A549 (cell line): ENCODE measurements at regions not wholly inside any gene's neighbourhood (a gene's known extent, or its start where the extent isn't known, plus 50 kb on each side); places are given as distances from the start of the nearest gene placed in this dataset.

Source experiments
- ATAC-seq, 2 experiments: fragments of 200-7000 bp in 1 of 2; fragments of >200 bp in 1 of 2; cut with Nextera tagmentation in 1 of 2; cut with Tn5 transposase in 1 of 2; 3 replicates each; pipeline versions ENCODE4 v1.8.0 to v1.9.1; 2018 to 2020; ENCODE audit warnings: mild to moderate bottlenecking in 1 of 2, moderate library complexity in 1 of 2
- CTCF ChIA-PET: fragments of 300-600 bp; sonication (Branson Sonifier 250); formaldehyde crosslinking; extraction: SDS; loops from one replicate; lab custom pipeline; 2021; ENCODE audit warnings: antibody characterized with exemption, inconsistent platforms; lab: Yijun Ruan, JAX
- POLR2A ChIA-PET: fragments of 350-600 bp; formaldehyde crosslinking; extraction: SDS; loops from one replicate; lab custom pipeline; 2021; ENCODE audit warnings: antibody characterized with exemption, inconsistent platforms; lab: Yijun Ruan, JAX
- DNase-seq, 2 experiments: peaks; one replicate each; pipeline versions ENCODE4 v3.0.0 to v3.0.0-alpha.2; 2011 to 2016; ENCODE audit warnings: low read depth in 1 of 2, low spot score in 1 of 2
- FAIRE-seq: peaks from 2 replicates; lab custom pipeline; 2011; peaks lifted over from hg19 to GRCh38; lab: Jason Lieb, UNC
- H3K27ac ChIP-seq, 2 experiments: fragments of >200 bp; sonication (Bioruptor Twin); formaldehyde crosslinking; 3 replicates each; pipeline ENCODE4 v1.5.1; 2016 to 2017
- H3K4me1 ChIP-seq: fragments of >200 bp; sonication (Bioruptor Twin); formaldehyde crosslinking; 3 replicates; pipeline ENCODE4 v1.6.1; 2016
- H3K4me2 ChIP-seq: fragments of >200 bp; sonication (Bioruptor Twin); formaldehyde crosslinking; 3 replicates; pipeline ENCODE4 v1.6.1; 2016
- H3K4me3 ChIP-seq: fragments of >200 bp; sonication (Bioruptor Twin); formaldehyde crosslinking; 3 replicates; pipeline ENCODE4 v1.5.1; 2016
- H3K9me3 ChIP-seq: fragments of >200 bp; sonication (Bioruptor Twin); formaldehyde crosslinking; 3 replicates; pipeline ENCODE4 v1.6.1; 2016
- CHD2 ChIP-seq: fragments of 150-350 bp; IDR thresholded peaks from 2 replicates; pipeline ENCODE4 v1.6.1; 2014; ENCODE audit warnings: low read length; ENCODE audit not compliant: partially characterized antibody
- FOSL2 ChIP-seq, 2 experiments: fragments of 450-650 bp in 1 of 2; fragments of >200 bp in 1 of 2; sonication (Bioruptor Twin) in 1 of 2; formaldehyde crosslinking; IDR thresholded peaks; 2 replicates each; pipeline versions ENCODE4 v1.5.0 to v1.6.1; 2016 to 2020; ENCODE audit warnings: mild to moderate bottlenecking in 1 of 2, moderate library complexity in 1 of 2
- HEYL ChIP-seq: fragments of 250-450 bp; sonication (Bioruptor Pico); IDR thresholded peaks from 2 replicates; pipeline ENCODE4 v1.8.0; 2021; ENCODE audit warnings: mild to moderate bottlenecking, moderate library complexity
- HOXA7 ChIP-seq: fragments of 250-450 bp; sonication (Bioruptor Pico); IDR thresholded peaks from 2 replicates; pipeline ENCODE4 v1.5.0; 2020; ENCODE audit warnings: mild to moderate bottlenecking, moderate library complexity
- JUN ChIP-seq, 2 experiments: fragments of >200 bp; sonication (Bioruptor Twin); formaldehyde crosslinking; IDR thresholded peaks; 2 replicates in 1 of 2; 3 replicates in 1 of 2; pipeline ENCODE4 v1.6.1; 2016 to 2017
- MAFK ChIP-seq: fragments of 450-650 bp; IDR thresholded peaks from 2 replicates; pipeline ENCODE4 v1.6.1; 2014; ENCODE audit not compliant: partially characterized antibody
- PHF8 ChIP-seq: fragments of 200-600 bp; sonication (generic); IDR thresholded peaks from 2 replicates; pipeline ENCODE4 v1.6.1; 2016; ENCODE audit warnings: low read depth, mild to moderate bottlenecking, antibody characterized with exemption, moderate library complexity, borderline replicate concordance
- POLR2A ChIP-seq: IDR thresholded peaks from 2 replicates; pipeline ENCODE4 v1.6.1; 2012; ENCODE audit warnings: mild to moderate bottlenecking, low read length
- POLR2AphosphoS2 ChIP-seq: conservative IDR thresholded peaks from 2 replicates; pipeline ENCODE4 v1.6.1; 2012; ENCODE audit warnings: low read length, improper control_type of control experiment, inconsistent platforms
- RAD21 ChIP-seq, 2 experiments: fragments of >200 bp in 1 of 2; sonication (Bioruptor Twin) in 1 of 2; formaldehyde crosslinking in 1 of 2; IDR thresholded peaks in 1 of 2; conservative IDR thresholded peaks in 1 of 2; 2 replicates in 1 of 2; 3 replicates in 1 of 2; pipeline ENCODE4 v1.6.1; 2012 to 2018; ENCODE audit warnings: inconsistent platforms in 1 of 2
- RFX5 ChIP-seq: fragments of 450-650 bp; IDR thresholded peaks from 2 replicates; pipeline ENCODE4 v1.7.1; 2014; ENCODE audit warnings: antibody characterized with exemption, mild to moderate bottlenecking, moderate library complexity
- SMC3 ChIP-seq: fragments of >200 bp; sonication (Bioruptor Twin); formaldehyde crosslinking; IDR thresholded peaks from 3 replicates; pipeline ENCODE4 v1.6.1; 2018; ENCODE audit warnings: inconsistent platforms
- SREBF2 ChIP-seq: fragments of 450-650 bp; IDR thresholded peaks from 2 replicates; pipeline ENCODE4 v1.6.1; 2014; ENCODE audit warnings: mild to moderate bottlenecking, moderate library complexity
- ZC3H11A ChIP-seq: fragments of 450-650 bp; IDR thresholded peaks from 2 replicates; pipeline ENCODE4 v1.6.1; 2014; ENCODE audit warnings: antibody characterized with exemption, mild to moderate bottlenecking
- ZFP36 ChIP-seq: fragments of 450-650 bp; IDR thresholded peaks from 2 replicates; pipeline ENCODE4 v1.6.1; 2014; ENCODE audit warnings: borderline replicate concordance; ENCODE audit not compliant: partially characterized antibody
- ZNF302 ChIP-seq: fragments of 250-450 bp; sonication (Bioruptor Pico); IDR thresholded peaks from 2 replicates; pipeline ENCODE4 v1.9.0; 2021; ENCODE audit warnings: inconsistent platforms, mild to moderate bottlenecking, moderate library complexity
- WGBS: methylation state at CpG from one replicate; pipeline ENCODE4 v1.1.6; 2017; ENCODE audit errors: missing lambda C conversion rate; 5-methylcytosine and 5-hydroxymethylcytosine counted together
- TF ChIP-seq, protein P1 (sequence below): IDR thresholded peaks from 2 replicates; pipeline ENCODE4 v1.6.1; 2012; ENCODE audit warnings: low read depth, borderline replicate concordance
- TF ChIP-seq, protein P2 (sequence below): fragments of 200-600 bp; sonication (generic); IDR thresholded peaks from 2 replicates; pipeline ENCODE4 v1.6.1; 2016; ENCODE audit warnings: antibody characterized with exemption, mild to moderate bottlenecking, moderate library complexity
- TF ChIP-seq, protein P3 (sequence below): fragments of >200 bp; sonication (Bioruptor Twin); formaldehyde crosslinking; IDR thresholded peaks from 3 replicates; pipeline ENCODE4 v1.6.1; 2016
- TF ChIP-seq, protein P4 (sequence below): IDR thresholded peaks from 2 replicates; pipeline ENCODE4 v1.6.1; 2012
- TF ChIP-seq, protein P5 (sequence below): IDR thresholded peaks from 2 replicates; pipeline ENCODE4 v1.6.1; 2012
- TF ChIP-seq, protein P6 (sequence below): fragments of 450-650 bp; IDR thresholded peaks from 2 replicates; pipeline ENCODE4 v1.6.1; 2014; ENCODE audit warnings: antibody characterized with exemption

DNA sequence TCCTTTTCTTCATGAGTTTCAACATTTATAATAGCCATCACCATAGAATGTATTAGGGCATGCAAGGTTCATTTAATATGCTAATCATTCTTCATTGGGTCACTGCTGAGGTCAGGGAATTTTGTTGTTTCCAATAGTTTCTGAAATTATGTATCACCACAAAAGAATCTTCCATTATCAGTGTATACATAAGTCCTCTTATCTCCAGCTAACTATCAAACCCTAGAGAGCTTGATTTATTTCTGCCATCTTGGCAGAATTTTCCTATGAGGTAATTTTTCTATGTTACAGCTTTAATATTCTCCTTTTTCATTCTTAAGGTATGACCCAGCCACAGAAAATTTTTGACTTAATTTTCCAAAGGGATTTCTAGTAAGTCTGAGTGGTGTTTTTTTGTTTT, 415.0 kb upstream of the SLITRK1 start:
- no peak for ATAC-seq

DNA sequence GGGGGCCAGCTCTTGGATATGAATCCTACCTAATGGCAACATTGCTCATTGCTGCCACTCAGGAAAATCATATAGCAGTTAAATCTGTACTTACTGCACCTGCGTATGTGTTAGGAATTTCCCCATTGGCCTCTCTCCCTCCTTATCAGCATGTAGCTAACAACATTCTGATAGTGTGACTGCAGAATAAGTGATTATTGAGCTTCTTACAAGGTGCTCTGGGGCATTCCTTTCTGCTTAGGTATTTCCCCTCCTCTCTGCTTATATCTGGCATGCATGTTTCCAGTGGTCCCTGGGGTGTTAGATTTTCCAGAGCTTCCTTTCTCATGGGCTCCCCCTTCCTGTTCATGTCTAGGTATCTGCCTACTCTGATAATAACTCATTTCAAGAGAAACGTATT, 414.1 kb upstream of the SLITRK1 start:
- POLR2A ChIA-PET: no interaction called here
- no peak overlapping the region for H3K4me2 ChIP-seq
- CTCF ChIA-PET: no interaction called here
- no peak for FAIRE-seq
- no peak for ATAC-seq
- no peaks in the 10 kb centered on the region for H3K4me1 ChIP-seq
- TF ChIP-seq SMC3 (no peak), ZNF302 (no peak), RAD21 (conservative IDR thresholded peaks at IDR 0.05 in 1 of 2, IDR thresholded peaks at IDR 0.05 in 1 of 2) (no peak), FOSL2 (IDR thresholded peaks at IDR 0.05) (no peak), FOSL2 (CRISPR knock-in tag; IDR thresholded peaks at IDR 0.05) (no peak), PHF8 (no peak), CHD2 (no peak), RFX5 (no peak), ZC3H11A (no peak), SREBF2 (no peak), HEYL (CRISPR knock-in tag) (no peak), HOXA7 (CRISPR knock-in tag) (no peak), JUN (IDR thresholded peaks at IDR 0.05) (no peak), MAFK (no peak), ZFP36 (no peak)
- TF ChIP-seq, protein P1, sequence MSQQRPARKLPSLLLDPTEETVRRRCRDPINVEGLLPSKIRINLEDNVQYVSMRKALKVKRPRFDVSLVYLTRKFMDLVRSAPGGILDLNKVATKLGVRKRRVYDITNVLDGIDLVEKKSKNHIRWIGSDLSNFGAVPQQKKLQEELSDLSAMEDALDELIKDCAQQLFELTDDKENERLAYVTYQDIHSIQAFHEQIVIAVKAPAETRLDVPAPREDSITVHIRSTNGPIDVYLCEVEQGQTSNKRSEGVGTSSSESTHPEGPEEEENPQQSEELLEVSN: no peak
- TF ChIP-seq, protein P2, sequence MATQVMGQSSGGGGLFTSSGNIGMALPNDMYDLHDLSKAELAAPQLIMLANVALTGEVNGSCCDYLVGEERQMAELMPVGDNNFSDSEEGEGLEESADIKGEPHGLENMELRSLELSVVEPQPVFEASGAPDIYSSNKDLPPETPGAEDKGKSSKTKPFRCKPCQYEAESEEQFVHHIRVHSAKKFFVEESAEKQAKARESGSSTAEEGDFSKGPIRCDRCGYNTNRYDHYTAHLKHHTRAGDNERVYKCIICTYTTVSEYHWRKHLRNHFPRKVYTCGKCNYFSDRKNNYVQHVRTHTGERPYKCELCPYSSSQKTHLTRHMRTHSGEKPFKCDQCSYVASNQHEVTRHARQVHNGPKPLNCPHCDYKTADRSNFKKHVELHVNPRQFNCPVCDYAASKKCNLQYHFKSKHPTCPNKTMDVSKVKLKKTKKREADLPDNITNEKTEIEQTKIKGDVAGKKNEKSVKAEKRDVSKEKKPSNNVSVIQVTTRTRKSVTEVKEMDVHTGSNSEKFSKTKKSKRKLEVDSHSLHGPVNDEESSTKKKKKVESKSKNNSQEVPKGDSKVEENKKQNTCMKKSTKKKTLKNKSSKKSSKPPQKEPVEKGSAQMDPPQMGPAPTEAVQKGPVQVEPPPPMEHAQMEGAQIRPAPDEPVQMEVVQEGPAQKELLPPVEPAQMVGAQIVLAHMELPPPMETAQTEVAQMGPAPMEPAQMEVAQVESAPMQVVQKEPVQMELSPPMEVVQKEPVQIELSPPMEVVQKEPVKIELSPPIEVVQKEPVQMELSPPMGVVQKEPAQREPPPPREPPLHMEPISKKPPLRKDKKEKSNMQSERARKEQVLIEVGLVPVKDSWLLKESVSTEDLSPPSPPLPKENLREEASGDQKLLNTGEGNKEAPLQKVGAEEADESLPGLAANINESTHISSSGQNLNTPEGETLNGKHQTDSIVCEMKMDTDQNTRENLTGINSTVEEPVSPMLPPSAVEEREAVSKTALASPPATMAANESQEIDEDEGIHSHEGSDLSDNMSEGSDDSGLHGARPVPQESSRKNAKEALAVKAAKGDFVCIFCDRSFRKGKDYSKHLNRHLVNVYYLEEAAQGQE: no peak
- TF ChIP-seq, protein P3, sequence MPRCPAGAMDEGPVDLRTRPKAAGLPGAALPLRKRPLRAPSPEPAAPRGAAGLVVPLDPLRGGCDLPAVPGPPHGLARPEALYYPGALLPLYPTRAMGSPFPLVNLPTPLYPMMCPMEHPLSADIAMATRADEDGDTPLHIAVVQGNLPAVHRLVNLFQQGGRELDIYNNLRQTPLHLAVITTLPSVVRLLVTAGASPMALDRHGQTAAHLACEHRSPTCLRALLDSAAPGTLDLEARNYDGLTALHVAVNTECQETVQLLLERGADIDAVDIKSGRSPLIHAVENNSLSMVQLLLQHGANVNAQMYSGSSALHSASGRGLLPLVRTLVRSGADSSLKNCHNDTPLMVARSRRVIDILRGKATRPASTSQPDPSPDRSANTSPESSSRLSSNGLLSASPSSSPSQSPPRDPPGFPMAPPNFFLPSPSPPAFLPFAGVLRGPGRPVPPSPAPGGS: no peak
- TF ChIP-seq, protein P4, sequence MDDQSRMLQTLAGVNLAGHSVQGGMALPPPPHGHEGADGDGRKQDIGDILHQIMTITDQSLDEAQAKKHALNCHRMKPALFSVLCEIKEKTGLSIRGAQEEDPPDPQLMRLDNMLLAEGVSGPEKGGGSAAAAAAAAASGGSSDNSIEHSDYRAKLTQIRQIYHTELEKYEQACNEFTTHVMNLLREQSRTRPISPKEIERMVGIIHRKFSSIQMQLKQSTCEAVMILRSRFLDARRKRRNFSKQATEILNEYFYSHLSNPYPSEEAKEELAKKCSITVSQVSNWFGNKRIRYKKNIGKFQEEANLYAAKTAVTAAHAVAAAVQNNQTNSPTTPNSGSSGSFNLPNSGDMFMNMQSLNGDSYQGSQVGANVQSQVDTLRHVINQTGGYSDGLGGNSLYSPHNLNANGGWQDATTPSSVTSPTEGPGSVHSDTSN: no peak
- TF ChIP-seq, protein P5, sequence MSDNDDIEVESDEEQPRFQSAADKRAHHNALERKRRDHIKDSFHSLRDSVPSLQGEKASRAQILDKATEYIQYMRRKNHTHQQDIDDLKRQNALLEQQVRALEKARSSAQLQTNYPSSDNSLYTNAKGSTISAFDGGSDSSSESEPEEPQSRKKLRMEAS: no peak
- TF ChIP-seq, all 56 proteins: peak for 0
- DNase-seq: no peak
- 0% methylated on average over 2 of the region's 2 CpGs for WGBS
- H3K27ac ChIP-seq: no peak overlapping the region
- H3K4me3 ChIP-seq: no peak overlapping the region
- H3K9me3 ChIP-seq: no peaks in the 10 kb centered on the region

More for the DNA sequence above, 415.0 kb upstream of the SLITRK1 start:
- DNase-seq: no peak
- H3K4me1 ChIP-seq: no peaks in the 10 kb centered on the region
- TF ChIP-seq, protein P2: no peak
- no peak for TF ChIP-seq POLR2AphosphoS2
- no peak for TF ChIP-seq POLR2A
- TF ChIP-seq, protein P6, sequence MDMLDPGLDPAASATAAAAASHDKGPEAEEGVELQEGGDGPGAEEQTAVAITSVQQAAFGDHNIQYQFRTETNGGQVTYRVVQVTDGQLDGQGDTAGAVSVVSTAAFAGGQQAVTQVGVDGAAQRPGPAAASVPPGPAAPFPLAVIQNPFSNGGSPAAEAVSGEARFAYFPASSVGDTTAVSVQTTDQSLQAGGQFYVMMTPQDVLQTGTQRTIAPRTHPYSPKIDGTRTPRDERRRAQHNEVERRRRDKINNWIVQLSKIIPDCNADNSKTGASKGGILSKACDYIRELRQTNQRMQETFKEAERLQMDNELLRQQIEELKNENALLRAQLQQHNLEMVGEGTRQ: no peak
- ChIA-PET POLR2A (no interaction called here), CTCF (no interaction called here)
- H3K4me2 ChIP-seq: no peak overlapping the region
- H3K4me3 ChIP-seq: no peak overlapping the region
- no peak for FAIRE-seq
- H3K27ac ChIP-seq: no peak overlapping the region
- no peaks in the 10 kb centered on the region for H3K9me3 ChIP-seq
